Adrenal gland (tissue), 9 donors: ENCODE measurements at regions not wholly inside any gene's neighbourhood (a gene's known extent, or its start where the extent isn't known, plus 50 kb on each side); places are given as distances from the start of the nearest gene placed in this dataset.

Experiments used
- DNase-seq, 7 donors: peaks; one replicate each; pipeline ENCODE4 v3.0.0-alpha.2; 2019 to 2020
- H3K27ac ChIP-seq, 5 donors: fragments of 200-600 bp; sonication (generic) in 4 of 5; 1 replicate in 3 of 5; 2 replicates in 2 of 5; pipeline versions ENCODE4 v1.5.1 to v1.8.0; 2016 to 2020; ENCODE audit warnings: mild to moderate bottlenecking in 1 of 5
- H3K27me3 ChIP-seq: fragments of 200-600 bp; 2 replicates; pipeline ENCODE4 v1.8.0; 2021
- H3K36me3 ChIP-seq, 2 donors: fragments of 200-600 bp; replicated peaks in 1 of 2; 1 replicate in 1 of 2; 2 replicates in 1 of 2; pipeline versions ENCODE4 v1.5.1 to v1.8.0; 2018 to 2022
- H3K4me1 ChIP-seq, 2 donors: fragments of 200-600 bp; replicated peaks in 1 of 2; 1 replicate in 1 of 2; 2 replicates in 1 of 2; pipeline versions ENCODE4 v1.5.1 to v1.8.0; 2018 to 2021
- H3K4me3 ChIP-seq, 4 donors: fragments of 200-600 bp; sonication (generic) in 3 of 4; one replicate each; pipeline ENCODE4 v1.5.1; 2016 to 2018
- H3K9me3 ChIP-seq, 3 donors: fragments of 200-600 bp; sonication (generic) in 1 of 3; replicated peaks in 1 of 3; 1 replicate in 2 of 3; 2 replicates in 1 of 3; pipeline versions ENCODE4 v1.5.1 to v1.8.0; 2016 to 2021
- POLR2A ChIP-seq, 2 donors: fragments of 450-650 bp; IDR thresholded peaks; one replicate each; pipeline ENCODE4 v1.6.1; 2017; ENCODE audit warnings: antibody characterized with exemption in 2 of 2, mild to moderate bottlenecking in 2 of 2, moderate library complexity in 1 of 2
- WGBS, 4 donors: extraction: QIAGEN DNeasy Blood & Tissue Kit in 2 of 4; methylation state at CpG; one replicate each; pipeline versions ENCODE4 v1.1.5 to v1.1.7; 2013 to 2017; 5-methylcytosine and 5-hydroxymethylcytosine counted together
- intact Hi-C, 2 donors: fragments of 100-400 bp; cut with DNase I; formaldehyde crosslinking; loops; one replicate each; pipeline versions ENCODE4 v1.14.1 to v1.15.0; 2022 to 2023
- TF ChIP-seq, protein P1 (sequence below), 6 experiments: fragments of 450-650 bp in 4 of 6; fragments of 200-600 bp in 2 of 6; sonication (generic) in 1 of 6; IDR thresholded peaks; 1 replicate in 5 of 6; 2 replicates in 1 of 6; pipeline versions ENCODE4 v1.5.1 to v1.8.0; 2016 to 2021; ENCODE audit warnings: antibody characterized with exemption in 6 of 6, mild to moderate bottlenecking in 2 of 6, moderate library complexity in 1 of 6
- donor health status: healthy with polysubstance abuse.
- donor health status: Bipolar disorder and iron deficiency.
- donor health status: DM: yes; HTN: yes; CAD: no.
- donor health status: DM: no; HTN: no; CAD: no.
- donor health status: DM: no; HTN: no; CAD: no.

GRCh38 chr5:33283243-33283642 lies 157.5 kb upstream of the TARS1 start:
- intact Hi-C loops, result no loop called here
- peaks cover 7 to 20% of the 10 kb centered on the region in 2 donors for H3K4me1 ChIP-seq
- no peaks in the 10 kb centered on the region for H3K27me3 ChIP-seq
- DNase-seq, result no peak
- H3K9me3 ChIP-seq, result no peaks in the 10 kb centered on the region
- no peak overlapping the region for H3K4me3 ChIP-seq
- no peak overlapping the region for H3K27ac ChIP-seq
- no peak for TF ChIP-seq POLR2A (IDR thresholded peaks at IDR 0.05)
- TF ChIP-seq, protein P1, sequence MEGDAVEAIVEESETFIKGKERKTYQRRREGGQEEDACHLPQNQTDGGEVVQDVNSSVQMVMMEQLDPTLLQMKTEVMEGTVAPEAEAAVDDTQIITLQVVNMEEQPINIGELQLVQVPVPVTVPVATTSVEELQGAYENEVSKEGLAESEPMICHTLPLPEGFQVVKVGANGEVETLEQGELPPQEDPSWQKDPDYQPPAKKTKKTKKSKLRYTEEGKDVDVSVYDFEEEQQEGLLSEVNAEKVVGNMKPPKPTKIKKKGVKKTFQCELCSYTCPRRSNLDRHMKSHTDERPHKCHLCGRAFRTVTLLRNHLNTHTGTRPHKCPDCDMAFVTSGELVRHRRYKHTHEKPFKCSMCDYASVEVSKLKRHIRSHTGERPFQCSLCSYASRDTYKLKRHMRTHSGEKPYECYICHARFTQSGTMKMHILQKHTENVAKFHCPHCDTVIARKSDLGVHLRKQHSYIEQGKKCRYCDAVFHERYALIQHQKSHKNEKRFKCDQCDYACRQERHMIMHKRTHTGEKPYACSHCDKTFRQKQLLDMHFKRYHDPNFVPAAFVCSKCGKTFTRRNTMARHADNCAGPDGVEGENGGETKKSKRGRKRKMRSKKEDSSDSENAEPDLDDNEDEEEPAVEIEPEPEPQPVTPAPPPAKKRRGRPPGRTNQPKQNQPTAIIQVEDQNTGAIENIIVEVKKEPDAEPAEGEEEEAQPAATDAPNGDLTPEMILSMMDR (IDR thresholded peaks at IDR 0.05), result no peak
- H3K36me3 ChIP-seq, result no peaks in the 10 kb centered on the region

DNA sequence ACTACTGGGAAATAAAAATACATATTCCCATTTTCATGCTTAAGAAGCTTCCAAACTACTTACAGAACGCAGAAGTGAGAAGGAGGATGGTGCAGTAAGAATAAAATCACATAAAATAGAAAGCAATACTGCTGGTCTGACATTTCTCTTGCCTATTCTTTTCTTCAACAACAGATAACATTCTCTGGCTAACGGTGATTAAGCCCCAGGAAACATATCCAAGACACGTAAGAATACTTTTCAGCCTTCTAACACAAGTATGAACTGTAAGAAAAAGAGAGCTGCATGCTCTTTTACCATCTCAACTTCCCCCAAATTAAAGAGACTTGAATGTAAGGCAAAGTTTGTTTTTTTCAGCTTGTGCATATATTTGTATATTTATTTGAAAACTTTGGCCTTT lies 156.1 kb upstream of the TARS1 start:
- 67 to 84% (median 84%) methylated on average over 3 of the region's 3 CpGs for WGBS, 4 donors
- intact Hi-C loops, result no loop called here

GRCh38 chr5:33287242-33287641 lies 153.5 kb upstream of the TARS1 start:
- 81 to 96% (median 92%) methylated on average over 1 of the region's 1 CpG for WGBS, 4 donors
- no peaks in the 10 kb centered on the region for H3K27me3 ChIP-seq

More for the DNA sequence above, 156.1 kb upstream of the TARS1 start:
- Histone ChIP-seq H3K27me3 (no peaks in the 10 kb centered on the region), H3K27ac (no peak overlapping the region), H3K4me1 (peaks cover 7 to 20% of the 10 kb centered on the region in 2 donors), H3K4me3 (no peak overlapping the region), H3K36me3 (no peaks in the 10 kb centered on the region), H3K9me3 (no peaks in the 10 kb centered on the region)
- TF ChIP-seq POLR2A (IDR thresholded peaks at IDR 0.05), result no peak
- TF ChIP-seq, protein P1 (IDR thresholded peaks at IDR 0.05), result no peak
- DNase-seq, result no peak

GRCh38 chr5:33291216-33292000 lies 149.4 kb upstream of the TARS1 start:
- H3K27ac ChIP-seq, result no peak overlapping the region
- 63 to 91% (median 74%) methylated on average over 3 of the region's 3 CpGs for WGBS, 4 donors

More at GRCh38 chr5:33287242-33287641, 153.5 kb upstream of the TARS1 start:
- Histone ChIP-seq H3K9me3 (no peaks in the 10 kb centered on the region), H3K27ac (no peak overlapping the region), H3K4me1 (peaks cover 0 to 3% of the 10 kb centered on the region in 2 donors), H3K4me3 (no peak overlapping the region), H3K36me3 (no peaks in the 10 kb centered on the region)
- TF ChIP-seq, protein P1 (IDR thresholded peaks at IDR 0.05), result no peak
- no peak for TF ChIP-seq POLR2A (IDR thresholded peaks at IDR 0.05)
- DNase-seq, result no peak
- intact Hi-C loops, result no loop called here

More at GRCh38 chr5:33291216-33292000, 149.4 kb upstream of the TARS1 start:
- no peak for DNase-seq
- intact Hi-C loops, result no loop called here
- Histone ChIP-seq H3K9me3 (no peaks in the 10 kb centered on the region), H3K4me3 (no peak overlapping the region), H3K4me1 (no peaks in the 10 kb centered on the region), H3K27me3 (no peaks in the 10 kb centered on the region), H3K36me3 (no peaks in the 10 kb centered on the region)
- no peak for TF ChIP-seq POLR2A (IDR thresholded peaks at IDR 0.05)
- TF ChIP-seq, protein P1 (IDR thresholded peaks at IDR 0.05), result no peak
